GM12878 (cell line): ENCODE measurements at regions not wholly inside any gene's neighbourhood (a gene's known extent, or its start where the extent isn't known, plus 50 kb on each side); places are given as distances from the start of the nearest gene placed in this dataset.
A peak's percentile ranks its signal among the peaks of the same experiment; 100 is the strongest.

Source experiments
- ATAC-seq: fragments of 200-7000 bp; cut with Tn5 transposase; 3 replicates; pipeline ENCODE4 v1.9.1; 2020; ENCODE audit warnings: mild to moderate bottlenecking, moderate library complexity
- BruUV-seq: library from RNA; stranded (reverse); fragments of 400-500 nt; replicated peaks from 2 replicates; lab custom pipeline; 2021; lab: Mats Ljungman, UMichigan
- CTCF ChIA-PET: fragments of 300-600 bp; sonication (Branson Sonifier 250); formaldehyde crosslinking; extraction: SDS; loops from one replicate; lab custom pipeline; 2021; ENCODE audit warnings: inconsistent platforms; lab: Yijun Ruan, JAX
- POLR2A ChIA-PET: fragments of 350-600 bp; formaldehyde crosslinking; extraction: SDS; loops from one replicate; lab custom pipeline; 2021; ENCODE audit warnings: inconsistent platforms; lab: Charles Lee
- RAD21 ChIA-PET: fragments of 300-600 bp; sonication (Branson Sonifier 250); formaldehyde crosslinking; loops from one replicate; lab custom pipeline; 2023; ENCODE audit warnings: antibody characterized with exemption; ENCODE audit not compliant: unreplicated experiment; lab: Charles Lee
- SMC1A ChIA-PET: fragments of 300-600 bp; sonication (Branson Sonifier 250); formaldehyde crosslinking; loops from one replicate; lab custom pipeline; 2023; ENCODE audit not compliant: unreplicated experiment, uncharacterized antibody; lab: Charles Lee
- DNase-seq: peaks from one replicate; pipeline ENCODE4 v3.0.0-alpha.2; 2011; ENCODE audit warnings: low read depth, low spot score
- FAIRE-seq: peaks from 3 replicates; lab custom pipeline; 2011; peaks lifted over from hg19 to GRCh38; lab: Jason Lieb, UNC
- H2AFZ ChIP-seq: 2 replicates; pipeline ENCODE4 v1.6.0; 2011; ENCODE audit warnings: low read depth, low read length, control low read depth; ENCODE audit not compliant: control insufficient read depth
- H3K27ac ChIP-seq: 2 replicates; pipeline ENCODE4 v1.5.1; 2011; ENCODE audit warnings: control low read depth; ENCODE audit not compliant: control insufficient read depth, insufficient read depth
- H3K27me3 ChIP-seq, 2 experiments: replicated peaks in 1 of 2; 2 replicates each; pipeline versions ENCODE4 v1.6.0 to v1.6.1; 2011; ENCODE audit warnings: low read length in 1 of 2; ENCODE audit not compliant: control insufficient read depth in 2 of 2, insufficient read depth in 2 of 2
- H3K36me3 ChIP-seq, 2 experiments: 2 replicates each; pipeline ENCODE4 v1.5.1; 2011; ENCODE audit warnings: low read length in 1 of 2; ENCODE audit not compliant: control insufficient read depth in 2 of 2, insufficient read depth in 2 of 2
- H3K4me1 ChIP-seq: 2 replicates; pipeline ENCODE4 v1.6.1; 2011; ENCODE audit warnings: mild to moderate bottlenecking, low read length, moderate library complexity, mixed read lengths; ENCODE audit not compliant: control insufficient read depth, insufficient read depth
- H3K4me2 ChIP-seq: 2 replicates; pipeline ENCODE4 v1.6.0; 2011; ENCODE audit warnings: control low read depth; ENCODE audit not compliant: control insufficient read depth, insufficient read depth
- H3K4me3 ChIP-seq: fragments of 200-600 bp; sonication (generic); 2 replicates; pipeline ENCODE4 v1.5.1; 2016
- H3K79me2 ChIP-seq: 2 replicates; pipeline ENCODE4 v1.6.0; 2011; ENCODE audit warnings: low read length; ENCODE audit not compliant: control insufficient read depth, insufficient read depth
- H3K9ac ChIP-seq: 2 replicates; pipeline ENCODE4 v1.8.0; 2011; ENCODE audit warnings: low read length, control low read depth, mixed read lengths; ENCODE audit not compliant: control insufficient read depth, insufficient read depth
- H3K9me3 ChIP-seq: replicated peaks from 3 replicates; pipeline ENCODE4 v1.5.1; 2011; ENCODE audit warnings: mild to moderate bottlenecking, low read length; ENCODE audit not compliant: control insufficient read depth, insufficient read depth
- H4K20me1 ChIP-seq: 2 replicates; pipeline ENCODE4 v1.6.0; 2011; ENCODE audit not compliant: control insufficient read depth, insufficient read depth
- EED ChIP-seq: sonication (generic); IDR thresholded peaks from 2 replicates; pipeline ENCODE4 v1.6.1; 2016; ENCODE audit warnings: antibody characterized with exemption, low read depth
- ETV6 ChIP-seq, 2 experiments: fragments of 450-650 bp in 1 of 2; IDR thresholded peaks in 1 of 2; conservative IDR thresholded peaks in 1 of 2; 2 replicates each; pipeline ENCODE4 v1.6.1; 2014; ENCODE audit warnings: antibody characterized with exemption in 1 of 2, borderline replicate concordance in 1 of 2, low read depth in 1 of 2, mild to moderate bottlenecking in 1 of 2, moderate library complexity in 1 of 2
- GATAD2B ChIP-seq: fragments of 450-650 bp; conservative IDR thresholded peaks from 2 replicates; pipeline ENCODE4 v1.6.1; 2017; ENCODE audit warnings: low read depth, mild to moderate bottlenecking, moderate library complexity
- JUNB ChIP-seq: IDR thresholded peaks from 2 replicates; pipeline ENCODE4 v1.6.1; 2016; ENCODE audit warnings: antibody characterized with exemption, mild to moderate bottlenecking
- LARP7 ChIP-seq: fragments of 450-650 bp; IDR thresholded peaks from 2 replicates; pipeline ENCODE4 v1.6.1; 2017; ENCODE audit warnings: mild to moderate bottlenecking
- MYC ChIP-seq: IDR thresholded peaks from 2 replicates; pipeline ENCODE4 v1.6.1; 2011; ENCODE audit warnings: mild to moderate bottlenecking, low read length, moderate library complexity, inconsistent platforms; ENCODE audit not compliant: insufficient read depth, insufficient replicate concordance, insufficient read length, severe bottlenecking
- NR2F1 ChIP-seq: fragments of 450-650 bp; conservative IDR thresholded peaks from 2 replicates; pipeline ENCODE4 v1.6.1; 2017; ENCODE audit warnings: mild to moderate bottlenecking
- SPI1 ChIP-seq: IDR thresholded peaks from 2 replicates; pipeline ENCODE4 v1.6.1; 2011; ENCODE audit warnings: low read depth, mild to moderate bottlenecking, low read length, moderate library complexity, borderline replicate concordance; ENCODE audit not compliant: insufficient read depth
- WRNIP1 ChIP-seq: IDR thresholded peaks from 2 replicates; pipeline ENCODE4 v1.6.1; 2011; ENCODE audit warnings: low read depth, low read length, improper control_type of control experiment, borderline replicate concordance
- ZNF24 ChIP-seq: fragments of 450-650 bp; IDR thresholded peaks from 2 replicates; pipeline ENCODE4 v1.6.1; 2017; ENCODE audit warnings: antibody characterized with exemption, mild to moderate bottlenecking
- ZZZ3 ChIP-seq: IDR thresholded peaks from 2 replicates; pipeline ENCODE4 v1.6.1; 2011; ENCODE audit warnings: low read depth; ENCODE audit not compliant: control insufficient read depth, insufficient read length
- WGBS: methylation state at CpG from one replicate; pipeline ENCODE4 v1.1.6; 2016; ENCODE audit warnings: low lambda C conversion rate; ENCODE audit not compliant: insufficient replicate concordance, insufficient coverage; ENCODE audit errors: missing lambda C conversion rate; 5-methylcytosine and 5-hydroxymethylcytosine counted together
- in situ Hi-C: fragments of 300-500 bp; cut with MboI; formaldehyde crosslinking; loops from 9 replicates; pipeline ENCODE4 v1.14.3; 2018; ENCODE audit warnings: mixed read lengths
- intact Hi-C: fragments of 100-400 bp; cut with micrococcal nuclease; formaldehyde crosslinking; loops from one replicate; pipeline ENCODE4 v1.14.2; 2022; ENCODE audit not compliant: unreplicated experiment
- TF ChIP-seq, protein P1 (sequence below), 3 experiments: IDR thresholded peaks in 2 of 3; conservative IDR thresholded peaks in 1 of 3; 2 replicates each; pipeline ENCODE4 v1.5.1; 2011; ENCODE audit warnings: low read depth in 3 of 3, low read length in 3 of 3, mild to moderate bottlenecking in 3 of 3, control low read depth in 2 of 3, moderate library complexity in 2 of 3, inconsistent platforms in 1 of 3, mixed read lengths in 1 of 3; ENCODE audit not compliant: control insufficient read depth in 2 of 3, insufficient read depth in 1 of 3; ENCODE audit errors: extremely low read depth in 1 of 3
- TF ChIP-seq, protein P2 (sequence below): IDR thresholded peaks from 2 replicates; pipeline ENCODE4 v1.6.1; 2012; ENCODE audit warnings: low read depth, low read length, improper control_type of control experiment

- no peak overlapping the region for H3K4me3 ChIP-seq
- no peak overlapping the region for H3K9ac ChIP-seq
- no peaks in the 10 kb centered on the region for H3K9me3 ChIP-seq
- no peak for FAIRE-seq
- intact Hi-C loops, result no loop called here
- H3K36me3 ChIP-seq, result no peaks in the 10 kb centered on the region
- TF ChIP-seq WRNIP1 (no peak), MYC (no peak), SPI1 (peak; percentile 32; the same call in 1 of the 2 replicates), JUNB (no peak)
- ChIA-PET CTCF (interaction anchor here (0.8 to 1.7 kb wide), 5 partner anchors 8 to 260 kb away, joined by 3 to 5 read pairs (median 3); no protein-coding TSS in a partner anchor), RAD21 (no interaction called here), POLR2A (no interaction called here), SMC1A (interaction anchor here (0.6 to 1.0 kb wide), 4 partner anchors 9 to 142 kb away, joined by 3 read pairs; no protein-coding TSS in a partner anchor)
- H3K79me2 ChIP-seq, result no peaks in the 10 kb centered on the region
- no peak overlapping the region for H3K4me2 ChIP-seq
- in situ Hi-C loops, result loop anchor here (10.0 kb wide), 1 partner anchor 119 kb away; the partner anchor contains the start of gene GEMIN8
- H3K27ac ChIP-seq, result no peak overlapping the region
- H2AFZ ChIP-seq, result no peak overlapping the region
- no TSS peak for BruUV-seq
- H4K20me1 ChIP-seq, result no peaks in the 10 kb centered on the region
- no peaks in the 10 kb centered on the region for H3K4me1 ChIP-seq
- 4% methylated on average over 1 of the region's 1 CpG for WGBS
- no peaks in the 10 kb centered on the region for H3K27me3 ChIP-seq
- no peak for DNase-seq
- ATAC-seq, result no peak
Measured at GRCh38 chrX:13906093-13906492, 89.2 kb upstream of the GPM6B start.

DNA sequence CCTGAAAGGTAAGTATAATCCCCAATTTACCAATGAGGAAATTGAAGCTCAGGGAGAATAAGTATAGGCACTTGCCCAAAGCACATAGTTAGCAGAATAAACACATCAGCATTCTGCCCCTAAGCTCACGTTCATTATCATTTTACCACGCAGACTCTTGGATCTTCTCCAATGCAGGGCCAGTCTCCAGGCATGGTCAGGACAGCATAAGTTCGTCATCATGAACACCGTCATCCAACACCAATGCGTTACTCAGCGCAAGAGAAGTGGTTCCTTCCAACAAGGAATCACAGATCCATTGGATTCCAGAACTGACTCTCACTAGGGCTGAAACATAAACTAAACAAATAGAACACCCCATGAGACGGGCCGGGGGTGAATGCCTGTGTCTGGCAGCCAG lies 86.5 kb upstream of the GPM6B start:
- no peak overlapping the region for H3K9ac ChIP-seq
- no peak overlapping the region for H2AFZ ChIP-seq
- H3K4me1 ChIP-seq, result no peaks in the 10 kb centered on the region
- no peak for DNase-seq
- no peak overlapping the region for H3K4me2 ChIP-seq
- no peak for ATAC-seq
- H3K4me3 ChIP-seq, result no peak overlapping the region
- no peaks in the 10 kb centered on the region; a peak in 1 of 4 replicates for H3K27me3 ChIP-seq
- FAIRE-seq, result no peak
- no peaks in the 10 kb centered on the region for H3K9me3 ChIP-seq
- H3K79me2 ChIP-seq, result no peaks in the 10 kb centered on the region
- BruUV-seq, result no TSS peak
- 53% methylated on average over 8 of the region's 8 CpGs for WGBS
- intact Hi-C loops (no loop called here), in situ Hi-C loops (loop anchor here (10.0 kb wide), 1 partner anchor 121 kb away; the partner anchor contains the start of gene GEMIN8)
- ChIA-PET POLR2A (no interaction called here), RAD21 (no interaction called here), SMC1A (no interaction called here), CTCF (no interaction called here)
- H4K20me1 ChIP-seq, result no peaks in the 10 kb centered on the region
- H3K27ac ChIP-seq, result no peak overlapping the region
- no peaks in the 10 kb centered on the region for H3K36me3 ChIP-seq
- TF ChIP-seq, protein P1, sequence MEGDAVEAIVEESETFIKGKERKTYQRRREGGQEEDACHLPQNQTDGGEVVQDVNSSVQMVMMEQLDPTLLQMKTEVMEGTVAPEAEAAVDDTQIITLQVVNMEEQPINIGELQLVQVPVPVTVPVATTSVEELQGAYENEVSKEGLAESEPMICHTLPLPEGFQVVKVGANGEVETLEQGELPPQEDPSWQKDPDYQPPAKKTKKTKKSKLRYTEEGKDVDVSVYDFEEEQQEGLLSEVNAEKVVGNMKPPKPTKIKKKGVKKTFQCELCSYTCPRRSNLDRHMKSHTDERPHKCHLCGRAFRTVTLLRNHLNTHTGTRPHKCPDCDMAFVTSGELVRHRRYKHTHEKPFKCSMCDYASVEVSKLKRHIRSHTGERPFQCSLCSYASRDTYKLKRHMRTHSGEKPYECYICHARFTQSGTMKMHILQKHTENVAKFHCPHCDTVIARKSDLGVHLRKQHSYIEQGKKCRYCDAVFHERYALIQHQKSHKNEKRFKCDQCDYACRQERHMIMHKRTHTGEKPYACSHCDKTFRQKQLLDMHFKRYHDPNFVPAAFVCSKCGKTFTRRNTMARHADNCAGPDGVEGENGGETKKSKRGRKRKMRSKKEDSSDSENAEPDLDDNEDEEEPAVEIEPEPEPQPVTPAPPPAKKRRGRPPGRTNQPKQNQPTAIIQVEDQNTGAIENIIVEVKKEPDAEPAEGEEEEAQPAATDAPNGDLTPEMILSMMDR (IDR thresholded peaks at IDR 0.05 in 2 of 3, conservative IDR thresholded peaks at IDR 0.05 in 1 of 3; ENCODE audit: control insufficient read depth in 2 of 3, extremely low read depth in 1 of 3, insufficient read depth in 1 of 3, low read depth in 3 of 3, low read length in 3 of 3), result no peak
- TF ChIP-seq, protein P2, sequence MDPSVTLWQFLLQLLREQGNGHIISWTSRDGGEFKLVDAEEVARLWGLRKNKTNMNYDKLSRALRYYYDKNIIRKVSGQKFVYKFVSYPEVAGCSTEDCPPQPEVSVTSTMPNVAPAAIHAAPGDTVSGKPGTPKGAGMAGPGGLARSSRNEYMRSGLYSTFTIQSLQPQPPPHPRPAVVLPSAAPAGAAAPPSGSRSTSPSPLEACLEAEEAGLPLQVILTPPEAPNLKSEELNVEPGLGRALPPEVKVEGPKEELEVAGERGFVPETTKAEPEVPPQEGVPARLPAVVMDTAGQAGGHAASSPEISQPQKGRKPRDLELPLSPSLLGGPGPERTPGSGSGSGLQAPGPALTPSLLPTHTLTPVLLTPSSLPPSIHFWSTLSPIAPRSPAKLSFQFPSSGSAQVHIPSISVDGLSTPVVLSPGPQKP, result no peak
- TF ChIP-seq EED (no peak), ETV6 (conservative IDR thresholded peaks at IDR 0.05 in 1 of 2, IDR thresholded peaks at IDR 0.05 in 1 of 2; ENCODE audit: borderline replicate concordance in 1 of 2, low read depth in 1 of 2) (no peak), ZZZ3 (no peak), GATAD2B (no peak), ZNF24 (no peak), NR2F1 (no peak), LARP7 (no peak)
